CD4-positive, CD25-positive, alpha-beta regulatory T cell (primary cell): ENCODE measurements at regions not wholly inside any gene's neighbourhood (a gene's known extent, or its start where the extent isn't known, plus 50 kb on each side); places are given as distances from the start of the nearest gene placed in this dataset.

Source experiments
- ATAC-seq, 2 donors: fragments of 150-1000 bp; cut with Tn5 transposase; one replicate each; pipeline ENCODE4 v1.10.0; 2021; ENCODE audit warnings: low read depth in 2 of 2, moderate number of reproducible peaks in 2 of 2, moderate library complexity in 1 of 2
- DNase-seq, 3 donors: peaks; one replicate each; pipeline versions ENCODE4 v3.0.0 to v3.0.0-alpha.2; 2012 to 2022; ENCODE audit warnings: mixed read lengths in 1 of 3
- H3K27ac ChIP-seq: one replicate; pipeline ENCODE4 v1.7.0; 2013; ENCODE audit warnings: mild to moderate bottlenecking, low read length; ENCODE audit not compliant: insufficient read depth, poor library complexity, severe bottlenecking
- H3K27me3 ChIP-seq: one replicate; pipeline ENCODE4 v1.7.0; 2013; ENCODE audit warnings: low read length; ENCODE audit not compliant: control insufficient read depth, insufficient read depth
- H3K36me3 ChIP-seq: one replicate; pipeline ENCODE4 v1.7.0; 2013; ENCODE audit warnings: mild to moderate bottlenecking, low read length, moderate library complexity; ENCODE audit not compliant: control insufficient read depth, insufficient read depth
- H3K4me1 ChIP-seq: 2 replicates; pipeline ENCODE4 v1.7.0; 2013; ENCODE audit warnings: mild to moderate bottlenecking, low read length; ENCODE audit not compliant: insufficient read depth, control insufficient read depth, poor library complexity, severe bottlenecking
- H3K4me3 ChIP-seq: one replicate; pipeline ENCODE4 v1.7.0; 2013; ENCODE audit warnings: low read depth, mild to moderate bottlenecking, low read length, moderate library complexity
- H3K9me3 ChIP-seq, 2 experiments: 1 replicate in 1 of 2; 2 replicates in 1 of 2; pipeline ENCODE4 v1.7.0; 2013; ENCODE audit warnings: low read length in 2 of 2, mild to moderate bottlenecking in 1 of 2, moderate library complexity in 1 of 2; ENCODE audit not compliant: control insufficient read depth in 2 of 2
- H3K27ac Mint-ChIP-seq, 3 donors: one replicate each; pipeline ENCODE4 v1.8.0; 2020 to 2022; ENCODE audit warnings: mild to moderate bottlenecking in 3 of 3, mixed read lengths in 3 of 3, moderate library complexity in 2 of 3
- H3K27me3 Mint-ChIP-seq: one replicate; pipeline ENCODE4 v1.8.0; 2022; ENCODE audit warnings: mild to moderate bottlenecking, mixed read lengths
- H3K36me3 Mint-ChIP-seq: one replicate; pipeline ENCODE4 v1.8.0; 2020; ENCODE audit warnings: mixed read lengths
- H3K4me1 Mint-ChIP-seq, 4 donors: one replicate each; pipeline ENCODE4 v1.8.0; 2020 to 2022; ENCODE audit warnings: mixed read lengths in 4 of 4, mild to moderate bottlenecking in 1 of 4
- H3K4me3 Mint-ChIP-seq, 4 donors: one replicate each; pipeline ENCODE4 v1.8.0; 2020 to 2022; ENCODE audit warnings: mild to moderate bottlenecking in 4 of 4, mixed read lengths in 4 of 4, moderate library complexity in 3 of 4
- H3K9me3 Mint-ChIP-seq, 7 donors: one replicate each; pipeline ENCODE4 v1.8.0; 2020 to 2022; ENCODE audit warnings: mixed read lengths in 7 of 7, mild to moderate bottlenecking in 3 of 7, moderate library complexity in 2 of 7

GRCh38 chr13:24016046-24016445, 118.7 kb upstream of the C1QTNF9B start:
- DNase-seq (no peak), ATAC-seq (no peak)
- H3K27me3 ChIP-seq = no peaks in the 10 kb centered on the region
- H3K9me3 ChIP-seq = no peaks in the 10 kb centered on the region
- no peak overlapping the region for H3K27ac ChIP-seq
- no peak overlapping the region for H3K4me3 ChIP-seq
- Mint-ChIP-seq H3K4me3 (no peak overlapping the region), H3K27me3 (peaks cover 6% of the 10 kb centered on the region), H3K9me3 (no peaks in the 10 kb centered on the region), H3K4me1 (no peaks in the 10 kb centered on the region), H3K27ac (no peak overlapping the region), H3K36me3 (no peaks in the 10 kb centered on the region)
- no peaks in the 10 kb centered on the region for H3K4me1 ChIP-seq
- no peaks in the 10 kb centered on the region for H3K36me3 ChIP-seq

GRCh38 chr13:24022568-24022967, 125.3 kb upstream of the C1QTNF9B start:
- H3K4me3 ChIP-seq = no peak overlapping the region
- DNase-seq (no peak), ATAC-seq (no peak)
- H3K9me3 ChIP-seq = peaks cover 0 to 5% of the 10 kb centered on the region in 2 experiments
- H3K4me3 Mint-ChIP-seq = no peak overlapping the region
- peaks cover 0 to 2% (median 0%) of the 10 kb centered on the region in 7 donors for H3K9me3 Mint-ChIP-seq
- H3K36me3 ChIP-seq = no peaks in the 10 kb centered on the region
- no peak overlapping the region for H3K27ac ChIP-seq
- no peaks in the 10 kb centered on the region for H3K4me1 ChIP-seq
- peak overlapping the region in 1 of 3 donors; percentile 26 for H3K27ac Mint-ChIP-seq
- no peaks in the 10 kb centered on the region for H3K4me1 Mint-ChIP-seq
- H3K27me3 ChIP-seq = no peaks in the 10 kb centered on the region
- H3K27me3 Mint-ChIP-seq = peaks cover 12% of the 10 kb centered on the region
- no peaks in the 10 kb centered on the region for H3K36me3 Mint-ChIP-seq

- no peak overlapping the region for H3K27ac Mint-ChIP-seq
- H3K4me1 Mint-ChIP-seq = no peaks in the 10 kb centered on the region
- no peak overlapping the region for H3K4me3 Mint-ChIP-seq
Observed at GRCh38 chr13:24023073-24023472, 125.8 kb upstream of the C1QTNF9B start.

GRCh38 chr13:24027494-24027893, 130.2 kb upstream of the C1QTNF9B start:
- Mint-ChIP-seq H3K27me3 (peaks cover 40% of the 10 kb centered on the region), H3K4me3 (no peak overlapping the region), H3K27ac (no peak overlapping the region), H3K4me1 (no peaks in the 10 kb centered on the region), H3K9me3 (peaks cover 0 to 7% (median 0%) of the 10 kb centered on the region in 7 donors), H3K36me3 (no peaks in the 10 kb centered on the region)
- no peaks in the 10 kb centered on the region for H3K4me1 ChIP-seq
- no peak overlapping the region for H3K27ac ChIP-seq
- no peak for ATAC-seq
- H3K4me3 ChIP-seq = no peak overlapping the region
- DNase-seq = no peak
- H3K27me3 ChIP-seq = peaks cover 13% of the 10 kb centered on the region
- H3K36me3 ChIP-seq = no peaks in the 10 kb centered on the region
- H3K9me3 ChIP-seq = peaks cover 0 to 5% of the 10 kb centered on the region in 2 experiments

More at GRCh38 chr13:24023073-24023472, 125.8 kb upstream of the C1QTNF9B start:
- Mint-ChIP-seq H3K27me3 (peaks cover 12% of the 10 kb centered on the region), H3K36me3 (no peaks in the 10 kb centered on the region), H3K9me3 (peaks cover 0 to 2% (median 0%) of the 10 kb centered on the region in 7 donors)
- peaks cover 0 to 5% of the 10 kb centered on the region in 2 experiments for H3K9me3 ChIP-seq
- no peak for DNase-seq
- ATAC-seq = no peak
- no peak overlapping the region for H3K4me3 ChIP-seq
- no peaks in the 10 kb centered on the region for H3K36me3 ChIP-seq
- H3K4me1 ChIP-seq = no peaks in the 10 kb centered on the region
- no peak overlapping the region for H3K27ac ChIP-seq
- H3K27me3 ChIP-seq = no peaks in the 10 kb centered on the region

- Histone ChIP-seq H3K4me3 (no peak overlapping the region), H3K27me3 (peaks cover 29% of the 10 kb centered on the region), H3K4me1 (no peaks in the 10 kb centered on the region), H3K9me3 (no peaks in the 10 kb centered on the region), H3K36me3 (no peaks in the 10 kb centered on the region), H3K27ac (no peak overlapping the region)
- no peak overlapping the region for H3K27ac Mint-ChIP-seq
- H3K27me3 Mint-ChIP-seq = peaks cover 55% of the 10 kb centered on the region
- H3K4me1 Mint-ChIP-seq = no peaks in the 10 kb centered on the region
- no peak for DNase-seq
- peaks cover 0 to 7% (median 0%) of the 10 kb centered on the region in 7 donors for H3K9me3 Mint-ChIP-seq
- ATAC-seq = no peak
- no peak overlapping the region for H3K4me3 Mint-ChIP-seq
- H3K36me3 Mint-ChIP-seq = no peaks in the 10 kb centered on the region
Observed at GRCh38 chr13:24032252-24032651, 128.3 kb upstream of the SPATA13 start.

GRCh38 chr13:24032674-24033073, 127.8 kb upstream of the SPATA13 start:
- no peak for DNase-seq
- peaks cover 0 to 7% (median 0%) of the 10 kb centered on the region in 7 donors for H3K9me3 Mint-ChIP-seq
- Histone ChIP-seq H3K27ac (no peak overlapping the region), H3K4me1 (no peaks in the 10 kb centered on the region), H3K27me3 (peaks cover 29% of the 10 kb centered on the region), H3K9me3 (no peaks in the 10 kb centered on the region), H3K4me3 (no peak overlapping the region), H3K36me3 (no peaks in the 10 kb centered on the region)
- no peaks in the 10 kb centered on the region for H3K4me1 Mint-ChIP-seq
- no peak for ATAC-seq
- no peak overlapping the region for H3K4me3 Mint-ChIP-seq
- no peaks in the 10 kb centered on the region for H3K36me3 Mint-ChIP-seq
- peaks cover 55% of the 10 kb centered on the region for H3K27me3 Mint-ChIP-seq
- H3K27ac Mint-ChIP-seq = no peak overlapping the region

- peaks cover 51% of the 10 kb centered on the region for H3K27me3 Mint-ChIP-seq
- no peak for DNase-seq
- H3K4me1 Mint-ChIP-seq = peaks cover 0 to 3% (median 1%) of the 10 kb centered on the region in 4 donors
- no peaks in the 10 kb centered on the region for H3K4me1 ChIP-seq
- H3K36me3 ChIP-seq = no peaks in the 10 kb centered on the region
- no peak overlapping the region for H3K27ac ChIP-seq
- no peaks in the 10 kb centered on the region for H3K9me3 ChIP-seq
- no peak overlapping the region for H3K4me3 Mint-ChIP-seq
- peaks cover 24% of the 10 kb centered on the region for H3K27me3 ChIP-seq
- ATAC-seq = no peak
- no peak overlapping the region for H3K27ac Mint-ChIP-seq
- H3K4me3 ChIP-seq = no peak overlapping the region
- no peaks in the 10 kb centered on the region for H3K36me3 Mint-ChIP-seq
- H3K9me3 Mint-ChIP-seq = peaks cover 0 to 7% (median 0%) of the 10 kb centered on the region in 7 donors
Observed at GRCh38 chr13:24033527-24034302, 126.8 kb upstream of the SPATA13 start.

GRCh38 chr13:24035411-24035810, 125.1 kb upstream of the SPATA13 start:
- H3K36me3 Mint-ChIP-seq = no peaks in the 10 kb centered on the region
- H3K9me3 Mint-ChIP-seq = peaks cover 0 to 2% (median 0%) of the 10 kb centered on the region in 7 donors
- H3K27me3 Mint-ChIP-seq = peaks cover 46% of the 10 kb centered on the region
- no peak overlapping the region for H3K27ac Mint-ChIP-seq
- ATAC-seq = no peak
- no peak overlapping the region for H3K4me3 Mint-ChIP-seq
- H3K36me3 ChIP-seq = no peaks in the 10 kb centered on the region
- peaks cover 22% of the 10 kb centered on the region for H3K27me3 ChIP-seq
- no peak for DNase-seq
- no peaks in the 10 kb centered on the region for H3K9me3 ChIP-seq
- no peak overlapping the region for H3K27ac ChIP-seq
- peaks cover 0 to 4% (median 1%) of the 10 kb centered on the region in 4 donors for H3K4me1 Mint-ChIP-seq
- H3K4me1 ChIP-seq = no peaks in the 10 kb centered on the region
- H3K4me3 ChIP-seq = no peak overlapping the region
